HEK293 (cell line): ENCODE measurements at regions not wholly inside any gene's neighbourhood (a gene's known extent, or its start where the extent isn't known, plus 50 kb on each side); places are given as distances from the start of the nearest gene placed in this dataset.

Experiments
- CTCF ChIA-PET: fragments of 350-600 bp; formaldehyde crosslinking; extraction: SDS; loops from one replicate; lab custom pipeline; 2021; ENCODE audit warnings: antibody characterized with exemption; lab: Yijun Ruan, JAX
- POLR2A ChIA-PET: fragments of 300-600 bp; formaldehyde crosslinking; extraction: SDS; loops from one replicate; lab custom pipeline; 2020; ENCODE audit warnings: antibody characterized with exemption, inconsistent platforms; lab: Yijun Ruan, JAX
- H3K27ac ChIP-seq: fragments of 200-500 bp; sonication (Bioruptor generic); 2 replicates; pipeline ENCODE4 v1.5.1; 2014; ENCODE audit warnings: low read depth, low read length, control low read depth, inconsistent platforms; ENCODE audit errors: extremely low read depth
- H3K36me3 ChIP-seq, 2 experiments: fragments of 200-500 bp in 1 of 2; sonication (Bioruptor generic) in 1 of 2; 1 replicate in 1 of 2; 2 replicates in 1 of 2; pipeline ENCODE4 v1.5.1; 2014 to 2017; ENCODE audit warnings: inconsistent platforms in 2 of 2, low read length in 2 of 2; ENCODE audit not compliant: control insufficient read depth in 2 of 2, insufficient read depth in 1 of 2
- H3K4me1 ChIP-seq: fragments of 200-500 bp; sonication (Bioruptor generic); 2 replicates; pipeline ENCODE4 v1.5.1; 2014; ENCODE audit warnings: mild to moderate bottlenecking, low read length, inconsistent platforms; ENCODE audit not compliant: control insufficient read depth, insufficient read depth
- H3K4me3 ChIP-seq: 2 replicates; pipeline ENCODE4 v1.5.1; 2011; ENCODE audit warnings: low read depth, mild to moderate bottlenecking, control low read depth, low read length, moderate library complexity
- H3K9me3 ChIP-seq: fragments of 200-500 bp; sonication (Bioruptor generic); 2 replicates; pipeline ENCODE4 v1.5.1; 2014; ENCODE audit warnings: low read depth, low read length, inconsistent platforms; ENCODE audit not compliant: control insufficient read depth, insufficient read depth
- ELK4 ChIP-seq: IDR thresholded peaks from 2 replicates; pipeline ENCODE4 v1.6.1; 2011; ENCODE audit warnings: mild to moderate bottlenecking, low read depth, low read length, borderline replicate concordance
- FEZF1 ChIP-seq: fragments of 450-650 bp; formaldehyde crosslinking; IDR thresholded peaks from 2 replicates; pipeline ENCODE4 v1.5.1; 2016; ENCODE audit warnings: missing biosample characterization, missing genetic modification characterization
- HOXA7 ChIP-seq: sonication (generic); formaldehyde crosslinking; IDR thresholded peaks from 2 replicates; pipeline ENCODE4 v1.8.1; 2022; ENCODE audit warnings: missing genetic modification reagents, borderline replicate concordance
- HOXC10 ChIP-seq: sonication (generic); formaldehyde crosslinking; IDR thresholded peaks from 2 replicates; pipeline ENCODE4 v1.8.1; 2023; ENCODE audit warnings: mild to moderate bottlenecking, missing genetic modification reagents
- INSM2 ChIP-seq: fragments of 450-650 bp; formaldehyde crosslinking; IDR thresholded peaks from 2 replicates; pipeline ENCODE4 v1.5.1; 2016; ENCODE audit warnings: missing biosample characterization, missing genetic modification characterization
- KLF9 ChIP-seq: fragments of 450-650 bp; formaldehyde crosslinking; IDR thresholded peaks from 2 replicates; pipeline ENCODE4 v1.5.1; 2016; ENCODE audit warnings: missing biosample characterization, missing genetic modification characterization, low read depth
- MZF1 ChIP-seq: fragments of 450-650 bp; formaldehyde crosslinking; IDR thresholded peaks from 2 replicates; pipeline ENCODE4 v1.5.1; 2017; ENCODE audit warnings: missing biosample characterization, missing genetic modification characterization, borderline replicate concordance
- RBAK ChIP-seq: fragments of 450-650 bp; formaldehyde crosslinking; IDR thresholded peaks from 2 replicates; pipeline ENCODE4 v1.5.1; 2016; ENCODE audit warnings: missing biosample characterization, missing genetic modification characterization
- SETDB1 ChIP-seq: IDR thresholded peaks from one replicate; pipeline ENCODE4 v1.6.1; 2017; ENCODE audit warnings: mild to moderate bottlenecking, low read length, moderate library complexity, mixed read lengths; ENCODE audit not compliant: insufficient read length
- YY1 ChIP-seq: fragments of 450-650 bp; formaldehyde crosslinking; IDR thresholded peaks from 2 replicates; pipeline ENCODE4 v1.5.1; 2018; ENCODE audit warnings: missing biosample characterization, missing genetic modification characterization
- ZFHX2 ChIP-seq: fragments of 450-650 bp; formaldehyde crosslinking; conservative IDR thresholded peaks from 2 replicates; pipeline ENCODE4 v1.5.1; 2016; ENCODE audit warnings: missing biosample characterization, missing genetic modification characterization
- ZFP37 ChIP-seq: fragments of 450-650 bp; formaldehyde crosslinking; IDR thresholded peaks from 2 replicates; pipeline ENCODE4 v1.5.1; 2016; ENCODE audit warnings: missing biosample characterization, missing genetic modification characterization
- ZFP41 ChIP-seq: fragments of 450-650 bp; formaldehyde crosslinking; IDR thresholded peaks from 2 replicates; pipeline ENCODE4 v1.5.1; 2016; ENCODE audit warnings: missing biosample characterization, missing genetic modification characterization, borderline replicate concordance
- ZNF132 ChIP-seq: fragments of 450-650 bp; formaldehyde crosslinking; IDR thresholded peaks from 2 replicates; pipeline ENCODE4 v1.5.1; 2017; ENCODE audit warnings: missing biosample characterization, missing genetic modification characterization, borderline replicate concordance
- ZNF146 ChIP-seq: fragments of 450-650 bp; formaldehyde crosslinking; IDR thresholded peaks from 2 replicates; pipeline ENCODE4 v1.5.1; 2016; ENCODE audit warnings: missing biosample characterization, missing genetic modification characterization
- ZNF155 ChIP-seq: fragments of 450-650 bp; formaldehyde crosslinking; IDR thresholded peaks from 2 replicates; pipeline ENCODE4 v1.5.1; 2016; ENCODE audit warnings: missing biosample characterization, missing genetic modification characterization
- ZNF2 ChIP-seq: fragments of 450-650 bp; formaldehyde crosslinking; IDR thresholded peaks from 2 replicates; pipeline ENCODE4 v1.5.1; 2016; ENCODE audit warnings: missing biosample characterization, missing genetic modification characterization
- ZNF239 ChIP-seq: fragments of 450-650 bp; formaldehyde crosslinking; IDR thresholded peaks from 2 replicates; pipeline ENCODE4 v1.5.1; 2016; ENCODE audit warnings: missing biosample characterization, missing genetic modification characterization
- ZNF248 ChIP-seq: fragments of 450-650 bp; formaldehyde crosslinking; IDR thresholded peaks from 2 replicates; pipeline ENCODE4 v1.5.1; 2017; ENCODE audit warnings: missing biosample characterization, missing genetic modification characterization
- ZNF26 ChIP-seq: fragments of 450-650 bp; formaldehyde crosslinking; IDR thresholded peaks from 2 replicates; pipeline ENCODE4 v1.5.1; 2016; ENCODE audit warnings: missing biosample characterization, missing genetic modification characterization
- ZNF366 ChIP-seq: fragments of 450-650 bp; formaldehyde crosslinking; conservative IDR thresholded peaks from 2 replicates; pipeline ENCODE4 v1.5.1; 2016; ENCODE audit warnings: missing biosample characterization, missing genetic modification characterization
- ZNF488 ChIP-seq: fragments of 450-650 bp; formaldehyde crosslinking; IDR thresholded peaks from 2 replicates; pipeline ENCODE4 v1.5.1; 2016; ENCODE audit warnings: missing biosample characterization, missing genetic modification characterization
- ZNF501 ChIP-seq: fragments of 450-650 bp; formaldehyde crosslinking; IDR thresholded peaks from 2 replicates; pipeline ENCODE4 v1.5.1; 2016; ENCODE audit warnings: missing biosample characterization, missing genetic modification characterization
- ZNF529 ChIP-seq: fragments of 450-650 bp; formaldehyde crosslinking; IDR thresholded peaks from 2 replicates; pipeline ENCODE4 v1.5.1; 2017; ENCODE audit warnings: missing genetic modification characterization, missing biosample characterization; ENCODE audit not compliant: insufficient replicate concordance
- ZNF660 ChIP-seq: fragments of 450-650 bp; IDR thresholded peaks from 2 replicates; pipeline ENCODE4 v1.5.1; 2018; ENCODE audit warnings: missing biosample characterization, mild to moderate bottlenecking, missing genetic modification characterization
- ZSCAN23 ChIP-seq: fragments of 450-650 bp; formaldehyde crosslinking; IDR thresholded peaks from 2 replicates; pipeline ENCODE4 v1.5.1; 2016; ENCODE audit warnings: missing biosample characterization, missing genetic modification characterization
- TF ChIP-seq, protein P1 (sequence below): fragments of 450-650 bp; formaldehyde crosslinking; IDR thresholded peaks from 2 replicates; pipeline ENCODE4 v1.5.1; 2016; ENCODE audit warnings: missing biosample characterization, missing genetic modification characterization

GRCh38 chr18:78431606-78432005, 548.0 kb upstream of the SALL3 start:
- Histone ChIP-seq H3K4me1 (no peaks in the 10 kb centered on the region), H3K27ac (no peak overlapping the region), H3K36me3 (no peaks in the 10 kb centered on the region), H3K9me3 (no peaks in the 10 kb centered on the region), H3K4me3 (no peak overlapping the region)
- no peak for TF ChIP-seq ZNF248 (tag by site-specific recombination)
- no peak for TF ChIP-seq ZNF239 (tag by site-specific recombination)
- TF ChIP-seq YY1 = no peak
- TF ChIP-seq ZSCAN23 (tag by site-specific recombination) = no peak
- TF ChIP-seq HOXA7 (CRISPR knock-in tag) = no peak
- no peak for TF ChIP-seq ELK4
- no peak for TF ChIP-seq KLF9 (tag by site-specific recombination)
- TF ChIP-seq ZNF155 = no peak
- TF ChIP-seq HOXC10 = no peak
- no peak for TF ChIP-seq ZNF26 (tag by site-specific recombination)
- TF ChIP-seq SETDB1 = no peak
- no peak for TF ChIP-seq ZFHX2
- no peak for TF ChIP-seq ZNF501 (tag by site-specific recombination)
- TF ChIP-seq ZFP41 (tag by site-specific recombination) = no peak
- TF ChIP-seq ZNF146 (tag by site-specific recombination) = no peak
- TF ChIP-seq ZNF366 (tag by site-specific recombination) = no peak
- TF ChIP-seq INSM2 (tag by site-specific recombination) = no peak
- no peak for TF ChIP-seq ZNF132 (tag by site-specific recombination)
- TF ChIP-seq ZNF529 (tag by site-specific recombination) = no peak
- POLR2A ChIA-PET = no interaction called here
- CTCF ChIA-PET = interaction anchor here (0.9 to 1.5 kb wide), 3 partner anchors 9 to 19 kb away, joined by 3 to 6 read pairs (median 3); no protein-coding TSS in a partner anchor

GRCh38 chr18:78433562-78433961, 546.1 kb upstream of the SALL3 start:
- H3K4me1 ChIP-seq = no peaks in the 10 kb centered on the region
- H3K9me3 ChIP-seq = no peaks in the 10 kb centered on the region
- ChIA-PET CTCF (interaction anchor here (0.6 to 1.8 kb wide), 2 partner anchors 14 to 260 kb away, joined by 3 to 5 read pairs; no protein-coding TSS in a partner anchor), POLR2A (no interaction called here)
- H3K27ac ChIP-seq = no peak overlapping the region
- H3K4me3 ChIP-seq = no peak overlapping the region
- no peaks in the 10 kb centered on the region for H3K36me3 ChIP-seq
- TF ChIP-seq ZNF2 (tag by site-specific recombination) = no peak
- TF ChIP-seq ZFP37 (tag by site-specific recombination) = no peak
- TF ChIP-seq ZNF660 (tag by site-specific recombination) = no peak
- no peak for TF ChIP-seq RBAK (tag by site-specific recombination)
- no peak for TF ChIP-seq ZNF488 (tag by site-specific recombination)
- TF ChIP-seq MZF1 (tag by site-specific recombination) = no peak
- TF ChIP-seq FEZF1 (tag by site-specific recombination) = no peak
- TF ChIP-seq, protein P1, sequence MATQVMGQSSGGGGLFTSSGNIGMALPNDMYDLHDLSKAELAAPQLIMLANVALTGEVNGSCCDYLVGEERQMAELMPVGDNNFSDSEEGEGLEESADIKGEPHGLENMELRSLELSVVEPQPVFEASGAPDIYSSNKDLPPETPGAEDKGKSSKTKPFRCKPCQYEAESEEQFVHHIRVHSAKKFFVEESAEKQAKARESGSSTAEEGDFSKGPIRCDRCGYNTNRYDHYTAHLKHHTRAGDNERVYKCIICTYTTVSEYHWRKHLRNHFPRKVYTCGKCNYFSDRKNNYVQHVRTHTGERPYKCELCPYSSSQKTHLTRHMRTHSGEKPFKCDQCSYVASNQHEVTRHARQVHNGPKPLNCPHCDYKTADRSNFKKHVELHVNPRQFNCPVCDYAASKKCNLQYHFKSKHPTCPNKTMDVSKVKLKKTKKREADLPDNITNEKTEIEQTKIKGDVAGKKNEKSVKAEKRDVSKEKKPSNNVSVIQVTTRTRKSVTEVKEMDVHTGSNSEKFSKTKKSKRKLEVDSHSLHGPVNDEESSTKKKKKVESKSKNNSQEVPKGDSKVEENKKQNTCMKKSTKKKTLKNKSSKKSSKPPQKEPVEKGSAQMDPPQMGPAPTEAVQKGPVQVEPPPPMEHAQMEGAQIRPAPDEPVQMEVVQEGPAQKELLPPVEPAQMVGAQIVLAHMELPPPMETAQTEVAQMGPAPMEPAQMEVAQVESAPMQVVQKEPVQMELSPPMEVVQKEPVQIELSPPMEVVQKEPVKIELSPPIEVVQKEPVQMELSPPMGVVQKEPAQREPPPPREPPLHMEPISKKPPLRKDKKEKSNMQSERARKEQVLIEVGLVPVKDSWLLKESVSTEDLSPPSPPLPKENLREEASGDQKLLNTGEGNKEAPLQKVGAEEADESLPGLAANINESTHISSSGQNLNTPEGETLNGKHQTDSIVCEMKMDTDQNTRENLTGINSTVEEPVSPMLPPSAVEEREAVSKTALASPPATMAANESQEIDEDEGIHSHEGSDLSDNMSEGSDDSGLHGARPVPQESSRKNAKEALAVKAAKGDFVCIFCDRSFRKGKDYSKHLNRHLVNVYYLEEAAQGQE (tag by site-specific recombination) = no peak
